MCF 10A (cell line): ENCODE measurements at regions not wholly inside any gene's neighbourhood (a gene's known extent, or its start where the extent isn't known, plus 50 kb on each side); places are given as distances from the start of the nearest gene placed in this dataset.

ENCODE experiments used
- BruUV-seq: library from RNA; stranded (reverse); fragments of 400-500 nt; replicated peaks from 2 replicates; lab custom pipeline; 2021; lab: Mats Ljungman, UMichigan
- CTCF ChIA-PET: fragments of 300-600 bp; sonication (Branson Sonifier 250); formaldehyde crosslinking; extraction: SDS; loops from one replicate; lab custom pipeline; 2021; ENCODE audit warnings: antibody characterized with exemption, inconsistent platforms; lab: Yijun Ruan, JAX
- POLR2A ChIA-PET: fragments of 300-600, 350-650 bp; sonication (Branson Sonifier 250); formaldehyde crosslinking; extraction: SDS; loops from one replicate; lab custom pipeline; 2020; ENCODE audit warnings: antibody characterized with exemption, inconsistent platforms; lab: Yijun Ruan, JAX
- DNase-seq: peaks from one replicate; pipeline ENCODE4 v3.0.0-alpha.2; 2018; ENCODE audit not compliant: unreplicated experiment
- H3K27ac Mint-ChIP-seq: one replicate; pipeline ENCODE4 v1.8.0; 2022; ENCODE audit warnings: mild to moderate bottlenecking, low read depth, mixed read lengths; ENCODE audit not compliant: unreplicated experiment
- H3K27me3 Mint-ChIP-seq: one replicate; pipeline ENCODE4 v1.8.0; 2022; ENCODE audit warnings: mixed read lengths; ENCODE audit not compliant: insufficient read depth, unreplicated experiment
- H3K36me3 Mint-ChIP-seq: one replicate; pipeline ENCODE4 v1.8.0; 2022; ENCODE audit warnings: mild to moderate bottlenecking, moderate library complexity, mixed read lengths; ENCODE audit not compliant: insufficient read depth, unreplicated experiment
- H3K4me1 Mint-ChIP-seq: one replicate; pipeline ENCODE4 v1.8.0; 2022; ENCODE audit warnings: mixed read lengths; ENCODE audit not compliant: insufficient read depth, unreplicated experiment
- H3K4me3 Mint-ChIP-seq: one replicate; pipeline ENCODE4 v1.8.0; 2022; ENCODE audit warnings: mild to moderate bottlenecking, moderate library complexity, mixed read lengths; ENCODE audit not compliant: unreplicated experiment
- H3K9me3 Mint-ChIP-seq: one replicate; pipeline ENCODE4 v1.8.0; 2022; ENCODE audit warnings: mixed read lengths; ENCODE audit not compliant: unreplicated experiment
- intact Hi-C: fragments of 100-400 bp; cut with micrococcal nuclease; formaldehyde crosslinking; loops from 2 replicates; pipeline ENCODE4 v1.14.1; 2022
- TF ChIP-seq, protein P1 (sequence below): fragments of 200-600 bp; IDR thresholded peaks from one replicate; pipeline ENCODE4 v1.8.0; 2022; ENCODE audit warnings: antibody characterized with exemption, mild to moderate bottlenecking; ENCODE audit not compliant: unreplicated experiment

GRCh38 chr2:129482626-129483025 lies 496.8 kb upstream of the RAB6C start:
- no peak overlapping the region for H3K4me3 Mint-ChIP-seq
- no peaks in the 10 kb centered on the region for H3K36me3 Mint-ChIP-seq
- ChIA-PET POLR2A (no interaction called here), CTCF (no interaction called here)
- BruUV-seq, result no TSS peak
- intact Hi-C loops, result no loop called here
- no peaks in the 10 kb centered on the region for H3K27me3 Mint-ChIP-seq
- no peak overlapping the region for H3K27ac Mint-ChIP-seq
- H3K4me1 Mint-ChIP-seq, result no peaks in the 10 kb centered on the region
- no peaks in the 10 kb centered on the region for H3K9me3 Mint-ChIP-seq
- DNase-seq, result no peak
- TF ChIP-seq, protein P1, sequence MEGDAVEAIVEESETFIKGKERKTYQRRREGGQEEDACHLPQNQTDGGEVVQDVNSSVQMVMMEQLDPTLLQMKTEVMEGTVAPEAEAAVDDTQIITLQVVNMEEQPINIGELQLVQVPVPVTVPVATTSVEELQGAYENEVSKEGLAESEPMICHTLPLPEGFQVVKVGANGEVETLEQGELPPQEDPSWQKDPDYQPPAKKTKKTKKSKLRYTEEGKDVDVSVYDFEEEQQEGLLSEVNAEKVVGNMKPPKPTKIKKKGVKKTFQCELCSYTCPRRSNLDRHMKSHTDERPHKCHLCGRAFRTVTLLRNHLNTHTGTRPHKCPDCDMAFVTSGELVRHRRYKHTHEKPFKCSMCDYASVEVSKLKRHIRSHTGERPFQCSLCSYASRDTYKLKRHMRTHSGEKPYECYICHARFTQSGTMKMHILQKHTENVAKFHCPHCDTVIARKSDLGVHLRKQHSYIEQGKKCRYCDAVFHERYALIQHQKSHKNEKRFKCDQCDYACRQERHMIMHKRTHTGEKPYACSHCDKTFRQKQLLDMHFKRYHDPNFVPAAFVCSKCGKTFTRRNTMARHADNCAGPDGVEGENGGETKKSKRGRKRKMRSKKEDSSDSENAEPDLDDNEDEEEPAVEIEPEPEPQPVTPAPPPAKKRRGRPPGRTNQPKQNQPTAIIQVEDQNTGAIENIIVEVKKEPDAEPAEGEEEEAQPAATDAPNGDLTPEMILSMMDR, result no peak

GRCh38 chr2:129483366-129483765 lies 496.1 kb upstream of the RAB6C start:
- CTCF ChIA-PET, result no interaction called here
- no TSS peak for BruUV-seq

GRCh38 chr2:129484999-129485897 lies 494.2 kb upstream of the RAB6C start:
- Mint-ChIP-seq H3K4me3 (no peak overlapping the region), H3K9me3 (no peaks in the 10 kb centered on the region), H3K36me3 (no peaks in the 10 kb centered on the region), H3K27me3 (no peaks in the 10 kb centered on the region), H3K27ac (no peak overlapping the region), H3K4me1 (no peaks in the 10 kb centered on the region)
- CTCF ChIA-PET, result no interaction called here
- intact Hi-C loops, result no loop called here
- no peak for DNase-seq
- POLR2A ChIA-PET, result no interaction called here
- TF ChIP-seq, protein P1, result no peak
- BruUV-seq, result no TSS peak

More at GRCh38 chr2:129483366-129483765, 496.1 kb upstream of the RAB6C start:
- H3K4me3 Mint-ChIP-seq, result no peak overlapping the region
- no peak overlapping the region for H3K27ac Mint-ChIP-seq
- TF ChIP-seq, protein P1, result no peak
- POLR2A ChIA-PET, result no interaction called here
- H3K4me1 Mint-ChIP-seq, result no peaks in the 10 kb centered on the region
- intact Hi-C loops, result no loop called here
- DNase-seq, result no peak
- H3K9me3 Mint-ChIP-seq, result no peaks in the 10 kb centered on the region
- H3K36me3 Mint-ChIP-seq, result no peaks in the 10 kb centered on the region
- no peaks in the 10 kb centered on the region for H3K27me3 Mint-ChIP-seq

- Mint-ChIP-seq H3K4me1 (no peaks in the 10 kb centered on the region), H3K4me3 (no peak overlapping the region), H3K27ac (no peak overlapping the region), H3K27me3 (no peaks in the 10 kb centered on the region), H3K36me3 (no peaks in the 10 kb centered on the region), H3K9me3 (peaks cover 2% of the 10 kb centered on the region)
- ChIA-PET POLR2A (no interaction called here), CTCF (no interaction called here)
- no peak for DNase-seq
- BruUV-seq, result no TSS peak
- TF ChIP-seq, protein P1, result no peak
- intact Hi-C loops, result no loop called here
Observed at GRCh38 chr2:129488376-129488775, 491.1 kb upstream of the RAB6C start.
